ENCODE measurements at regions not wholly inside any gene's neighbourhood (a gene's known extent, or its start where the extent isn't known, plus 50 kb on each side); places are given as distances from the start of the nearest gene placed in this dataset.

- TF ChIP-seq CTCF (IDR thresholded peaks at IDR 0.05) (no peak), POLR2A (IDR thresholded peaks at IDR 0.05) (no peak)
Observed at GRCh38 chr13:44170731-44171130, 202.9 kb upstream of the SERP2 start.
